Astrocyte (in vitro differentiated cells and primary cell): ENCODE measurements at regions not wholly inside any gene's neighbourhood (a gene's known extent, or its start where the extent isn't known, plus 50 kb on each side); places are given as distances from the start of the nearest gene placed in this dataset.

Experiments used
- DNase-seq: peaks from one replicate; pipeline ENCODE4 v3.0.0-alpha.2; 2010; ENCODE audit warnings: low read depth
- FAIRE-seq: peaks from 2 replicates; lab custom pipeline; 2011; peaks lifted over from hg19 to GRCh38; lab: Jason Lieb, UNC
- H2AFZ ChIP-seq: 2 replicates; pipeline ENCODE4 v1.6.0; 2012; ENCODE audit warnings: low read depth, low read length, inconsistent platforms
- H3K27ac ChIP-seq: 2 replicates; pipeline ENCODE4 v1.5.1; 2011; ENCODE audit warnings: low read depth, low read length, inconsistent platforms
- H3K27me3 ChIP-seq: 2 replicates; pipeline ENCODE4 v1.6.0; 2011; ENCODE audit warnings: low read length, inconsistent platforms; ENCODE audit not compliant: insufficient read depth
- H3K36me3 ChIP-seq: 2 replicates; pipeline ENCODE4 v1.5.1; 2011; ENCODE audit warnings: low read length, inconsistent platforms; ENCODE audit not compliant: insufficient read depth
- H3K4me1 ChIP-seq: 2 replicates; pipeline ENCODE4 v1.5.1; 2011; ENCODE audit warnings: low read length, inconsistent platforms; ENCODE audit not compliant: insufficient read depth
- H3K4me2 ChIP-seq: 2 replicates; pipeline ENCODE4 v1.6.0; 2012; ENCODE audit warnings: low read length, inconsistent platforms
- H3K4me3 ChIP-seq: 2 replicates; pipeline ENCODE4 v1.5.1; 2011; ENCODE audit warnings: low read depth, mild to moderate bottlenecking, low read length, inconsistent platforms; ENCODE audit not compliant: insufficient read depth
- H3K79me2 ChIP-seq: 2 replicates; pipeline ENCODE4 v1.6.0; 2012; ENCODE audit warnings: mild to moderate bottlenecking, low read length, inconsistent platforms; ENCODE audit not compliant: insufficient read depth
- H3K9ac ChIP-seq: 2 replicates; pipeline ENCODE4 v1.6.0; 2012; ENCODE audit warnings: mild to moderate bottlenecking, low read length, inconsistent platforms
- H3K9me3 ChIP-seq: 2 replicates; pipeline ENCODE4 v1.5.1; 2012; ENCODE audit warnings: low read depth, mild to moderate bottlenecking, low read length, inconsistent platforms; ENCODE audit not compliant: insufficient read depth
- H4K20me1 ChIP-seq: 2 replicates; pipeline ENCODE4 v1.6.0; 2012; ENCODE audit warnings: low read length, inconsistent platforms; ENCODE audit not compliant: insufficient read depth
- H3K27ac Mint-ChIP-seq: one replicate; pipeline ENCODE4 v1.8.0; 2021; ENCODE audit warnings: mild to moderate bottlenecking, mixed read lengths; ENCODE audit not compliant: unreplicated experiment
- H3K27me3 Mint-ChIP-seq: one replicate; pipeline ENCODE4 v1.8.0; 2021; ENCODE audit warnings: low read depth, mixed read lengths; ENCODE audit not compliant: unreplicated experiment
- H3K36me3 Mint-ChIP-seq: one replicate; pipeline ENCODE4 v1.8.0; 2021; ENCODE audit warnings: low read depth, mixed read lengths; ENCODE audit not compliant: unreplicated experiment
- H3K4me1 Mint-ChIP-seq: one replicate; pipeline ENCODE4 v1.8.0; 2021; ENCODE audit warnings: low read depth, mixed read lengths; ENCODE audit not compliant: unreplicated experiment
- H3K4me3 Mint-ChIP-seq: one replicate; pipeline ENCODE4 v1.8.0; 2021; ENCODE audit warnings: mild to moderate bottlenecking, moderate library complexity, mixed read lengths; ENCODE audit not compliant: unreplicated experiment
- H3K9me3 Mint-ChIP-seq: one replicate; pipeline ENCODE4 v1.8.0; 2021; ENCODE audit warnings: mild to moderate bottlenecking, mixed read lengths; ENCODE audit not compliant: unreplicated experiment
- EZH2 ChIP-seq: IDR thresholded peaks from 2 replicates; pipeline ENCODE4 v1.6.1; 2012; ENCODE audit warnings: mild to moderate bottlenecking, low read length, inconsistent platforms; ENCODE audit not compliant: insufficient read depth
- TF ChIP-seq, protein P1 (sequence below): IDR thresholded peaks from 2 replicates; pipeline ENCODE4 v1.5.1; 2011; ENCODE audit warnings: low read depth, mild to moderate bottlenecking, inconsistent platforms, low read length, moderate library complexity; ENCODE audit not compliant: insufficient read depth

DNA sequence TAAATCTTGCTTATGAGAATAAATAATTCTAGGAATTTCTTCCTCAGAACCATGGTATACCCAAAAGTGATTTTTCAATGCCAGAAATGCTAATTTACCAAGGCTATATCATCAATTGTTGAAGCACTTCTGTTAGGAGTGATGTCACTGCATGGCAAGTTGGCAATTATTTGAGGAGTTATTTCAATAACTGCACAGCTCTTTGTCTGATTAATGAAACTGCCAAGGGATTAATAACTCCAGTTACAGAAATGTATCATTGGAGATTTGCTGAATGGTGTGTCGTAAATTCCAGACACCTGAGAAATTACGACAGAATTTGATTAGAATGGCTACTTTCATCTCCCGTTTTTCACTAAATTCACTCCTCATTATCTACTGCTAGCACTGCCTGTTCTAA is 182.6 kb upstream of the TYRP1 start:
- Histone ChIP-seq H3K27ac (no peak overlapping the region), H3K4me3 (no peak overlapping the region), H3K9ac (no peak overlapping the region), H3K36me3 (no peaks in the 10 kb centered on the region), H2AFZ (no peak overlapping the region), H3K9me3 (no peaks in the 10 kb centered on the region), H4K20me1 (no peaks in the 10 kb centered on the region), H3K4me2 (no peak overlapping the region), H3K4me1 (no peaks in the 10 kb centered on the region), H3K27me3 (no peaks in the 10 kb centered on the region), H3K79me2 (no peaks in the 10 kb centered on the region)
- DNase-seq (no peak), FAIRE-seq (no peak)
- TF ChIP-seq, protein P1, sequence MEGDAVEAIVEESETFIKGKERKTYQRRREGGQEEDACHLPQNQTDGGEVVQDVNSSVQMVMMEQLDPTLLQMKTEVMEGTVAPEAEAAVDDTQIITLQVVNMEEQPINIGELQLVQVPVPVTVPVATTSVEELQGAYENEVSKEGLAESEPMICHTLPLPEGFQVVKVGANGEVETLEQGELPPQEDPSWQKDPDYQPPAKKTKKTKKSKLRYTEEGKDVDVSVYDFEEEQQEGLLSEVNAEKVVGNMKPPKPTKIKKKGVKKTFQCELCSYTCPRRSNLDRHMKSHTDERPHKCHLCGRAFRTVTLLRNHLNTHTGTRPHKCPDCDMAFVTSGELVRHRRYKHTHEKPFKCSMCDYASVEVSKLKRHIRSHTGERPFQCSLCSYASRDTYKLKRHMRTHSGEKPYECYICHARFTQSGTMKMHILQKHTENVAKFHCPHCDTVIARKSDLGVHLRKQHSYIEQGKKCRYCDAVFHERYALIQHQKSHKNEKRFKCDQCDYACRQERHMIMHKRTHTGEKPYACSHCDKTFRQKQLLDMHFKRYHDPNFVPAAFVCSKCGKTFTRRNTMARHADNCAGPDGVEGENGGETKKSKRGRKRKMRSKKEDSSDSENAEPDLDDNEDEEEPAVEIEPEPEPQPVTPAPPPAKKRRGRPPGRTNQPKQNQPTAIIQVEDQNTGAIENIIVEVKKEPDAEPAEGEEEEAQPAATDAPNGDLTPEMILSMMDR = no peak
- no peak for TF ChIP-seq EZH2
- no peaks in the 10 kb centered on the region for H3K4me1 Mint-ChIP-seq
- peaks cover under 1% of the 10 kb centered on the region for H3K9me3 Mint-ChIP-seq
- no peak overlapping the region for H3K4me3 Mint-ChIP-seq
- H3K27ac Mint-ChIP-seq = no peak overlapping the region
- H3K36me3 Mint-ChIP-seq = no peaks in the 10 kb centered on the region
- H3K27me3 Mint-ChIP-seq = no peaks in the 10 kb centered on the region

DNA sequence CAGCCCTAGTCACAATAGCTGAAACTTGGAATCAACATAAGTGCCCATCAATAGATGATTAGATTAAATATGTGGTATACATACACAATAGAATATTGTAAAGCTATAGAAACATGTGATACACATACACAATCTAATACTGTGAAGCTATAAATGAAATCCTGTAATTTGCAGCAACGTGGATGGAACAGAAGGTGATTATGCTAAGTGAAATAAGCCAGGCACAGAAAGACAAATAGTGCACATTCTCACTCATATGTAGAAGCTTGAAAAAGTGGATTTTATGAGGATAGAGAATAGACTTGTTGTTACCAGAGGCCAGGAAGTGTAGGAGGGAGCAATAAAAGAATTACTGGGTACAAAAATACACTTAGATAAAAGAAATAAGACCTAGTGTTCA is 181.5 kb upstream of the TYRP1 start:
- Histone ChIP-seq H2AFZ (no peak overlapping the region), H3K27me3 (no peaks in the 10 kb centered on the region), H3K4me3 (no peak overlapping the region), H3K79me2 (no peaks in the 10 kb centered on the region), H3K9ac (no peak overlapping the region), H3K4me1 (no peaks in the 10 kb centered on the region), H3K9me3 (no peaks in the 10 kb centered on the region), H4K20me1 (no peaks in the 10 kb centered on the region), H3K36me3 (no peaks in the 10 kb centered on the region), H3K27ac (no peak overlapping the region), H3K4me2 (no peak overlapping the region)
- TF ChIP-seq, protein P1 = no peak
- TF ChIP-seq EZH2 = no peak
- DNase-seq (no peak), FAIRE-seq (no peak)
- H3K9me3 Mint-ChIP-seq = no peaks in the 10 kb centered on the region
- no peaks in the 10 kb centered on the region for H3K4me1 Mint-ChIP-seq
- H3K36me3 Mint-ChIP-seq = no peaks in the 10 kb centered on the region
- H3K4me3 Mint-ChIP-seq = no peak overlapping the region
- H3K27ac Mint-ChIP-seq = no peak overlapping the region
- H3K27me3 Mint-ChIP-seq = no peaks in the 10 kb centered on the region

DNA sequence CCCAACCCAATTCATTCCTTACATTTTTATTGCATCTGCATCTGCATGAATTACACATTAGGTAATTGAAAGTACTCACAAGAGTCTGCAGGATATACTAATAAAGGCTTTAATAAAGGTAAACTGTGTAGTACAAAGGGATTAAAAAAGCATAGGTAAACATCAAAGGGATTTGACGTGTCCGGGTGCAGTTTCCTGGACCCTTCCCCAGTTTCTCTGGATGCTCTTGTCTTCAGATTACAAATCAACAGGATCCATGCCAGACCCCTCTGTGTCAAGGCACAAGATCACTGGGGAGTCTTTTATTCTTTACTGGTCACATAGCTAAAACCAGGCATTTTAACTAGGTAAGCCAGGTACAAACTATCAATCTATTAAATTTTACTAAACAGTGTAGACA is 177.2 kb upstream of the TYRP1 start:
- Histone ChIP-seq H3K27ac (no peak overlapping the region), H3K36me3 (no peaks in the 10 kb centered on the region), H3K4me3 (no peak overlapping the region), H3K79me2 (no peaks in the 10 kb centered on the region), H2AFZ (no peak overlapping the region), H3K9me3 (no peaks in the 10 kb centered on the region), H3K9ac (no peak overlapping the region), H3K4me1 (no peaks in the 10 kb centered on the region), H3K4me2 (no peak overlapping the region), H3K27me3 (no peaks in the 10 kb centered on the region), H4K20me1 (no peaks in the 10 kb centered on the region)
- no peak for TF ChIP-seq EZH2
- TF ChIP-seq, protein P1 = no peak
- no peak for DNase-seq
- Mint-ChIP-seq H3K9me3 (no peaks in the 10 kb centered on the region), H3K27me3 (no peaks in the 10 kb centered on the region), H3K36me3 (no peaks in the 10 kb centered on the region), H3K4me1 (no peaks in the 10 kb centered on the region), H3K27ac (no peak overlapping the region), H3K4me3 (no peak overlapping the region)
- no peak for FAIRE-seq
